DND-41 (cell line): ENCODE measurements at regions not wholly inside any gene's neighbourhood (a gene's known extent, or its start where the extent isn't known, plus 50 kb on each side); places are given as distances from the start of the nearest gene placed in this dataset.

Source experiments
- EZH2 ChIP-seq: IDR thresholded peaks from 3 replicates; pipeline ENCODE4 v1.6.1; 2012; ENCODE audit warnings: borderline replicate concordance, low read depth, mild to moderate bottlenecking, moderate library complexity, low read length, inconsistent platforms; ENCODE audit not compliant: severe bottlenecking
- TF ChIP-seq, protein P1 (sequence below): IDR thresholded peaks from 2 replicates; pipeline ENCODE4 v1.5.1; 2012; ENCODE audit warnings: borderline replicate concordance, low read length, moderate library complexity, mild to moderate bottlenecking; ENCODE audit not compliant: poor library complexity, severe bottlenecking; ENCODE audit errors: extremely low read depth

DNA sequence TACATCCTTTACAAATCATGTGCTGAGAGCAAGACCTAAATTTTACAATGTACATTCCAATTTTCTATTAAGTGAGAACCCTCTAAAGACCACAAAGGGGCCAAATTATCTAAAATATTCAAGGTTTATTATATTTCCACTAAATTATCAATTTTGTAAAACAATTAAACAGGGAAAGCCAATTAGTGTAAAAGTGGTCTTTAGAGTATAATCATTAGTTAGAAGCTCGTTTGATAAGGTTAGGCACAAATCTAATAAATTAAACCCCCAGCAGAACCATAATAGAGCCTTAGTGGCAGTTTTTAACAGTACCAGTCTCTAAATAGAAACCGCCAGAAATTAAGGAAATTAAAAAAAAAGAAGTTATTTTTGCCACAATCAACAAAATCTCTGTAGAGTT, 249.1 kb upstream of the MANEA start:
- TF ChIP-seq EZH2 = no peak
- TF ChIP-seq, protein P1, sequence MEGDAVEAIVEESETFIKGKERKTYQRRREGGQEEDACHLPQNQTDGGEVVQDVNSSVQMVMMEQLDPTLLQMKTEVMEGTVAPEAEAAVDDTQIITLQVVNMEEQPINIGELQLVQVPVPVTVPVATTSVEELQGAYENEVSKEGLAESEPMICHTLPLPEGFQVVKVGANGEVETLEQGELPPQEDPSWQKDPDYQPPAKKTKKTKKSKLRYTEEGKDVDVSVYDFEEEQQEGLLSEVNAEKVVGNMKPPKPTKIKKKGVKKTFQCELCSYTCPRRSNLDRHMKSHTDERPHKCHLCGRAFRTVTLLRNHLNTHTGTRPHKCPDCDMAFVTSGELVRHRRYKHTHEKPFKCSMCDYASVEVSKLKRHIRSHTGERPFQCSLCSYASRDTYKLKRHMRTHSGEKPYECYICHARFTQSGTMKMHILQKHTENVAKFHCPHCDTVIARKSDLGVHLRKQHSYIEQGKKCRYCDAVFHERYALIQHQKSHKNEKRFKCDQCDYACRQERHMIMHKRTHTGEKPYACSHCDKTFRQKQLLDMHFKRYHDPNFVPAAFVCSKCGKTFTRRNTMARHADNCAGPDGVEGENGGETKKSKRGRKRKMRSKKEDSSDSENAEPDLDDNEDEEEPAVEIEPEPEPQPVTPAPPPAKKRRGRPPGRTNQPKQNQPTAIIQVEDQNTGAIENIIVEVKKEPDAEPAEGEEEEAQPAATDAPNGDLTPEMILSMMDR = no peak
